Activated CD8-positive, alpha-beta memory T cell treated with anti-CD3 and anti-CD28 coated beads, Interleukin-2, amount 10 ng/mL, durations not matched to agents 7 days and 5 days (primary cell): ENCODE measurements at regions not wholly inside any gene's neighbourhood (a gene's known extent, or its start where the extent isn't known, plus 50 kb on each side); places are given as distances from the start of the nearest gene placed in this dataset.
A peak's percentile ranks its signal among the peaks of the same experiment; 100 is the strongest.

Experiments
- ATAC-seq: fragments of 150-1000 bp; cut with Tn5 transposase; one replicate; pipeline ENCODE4 v1.10.0; 2021; ENCODE audit warnings: moderate library complexity
- CTCF ChIA-PET: fragments of 350-600 bp; sonication (Branson Sonifier 250); formaldehyde crosslinking; loops from one replicate; lab custom pipeline; 2021; ENCODE audit warnings: antibody characterized with exemption; lab: Charles Lee
- DNase-seq: peaks from one replicate; pipeline ENCODE4 v3.0.0-alpha.2; 2020
- H3K27ac Mint-ChIP-seq: one replicate; pipeline ENCODE4 v1.8.0; 2021; ENCODE audit warnings: mild to moderate bottlenecking, mixed read lengths
- H3K27me3 Mint-ChIP-seq: one replicate; pipeline ENCODE4 v1.8.0; 2021; ENCODE audit warnings: mixed read lengths
- H3K36me3 Mint-ChIP-seq: one replicate; pipeline ENCODE4 v1.8.0; 2021; ENCODE audit warnings: mild to moderate bottlenecking, mixed read lengths
- H3K4me1 Mint-ChIP-seq: one replicate; pipeline ENCODE4 v1.8.0; 2021; ENCODE audit warnings: mixed read lengths
- H3K4me3 Mint-ChIP-seq: one replicate; pipeline ENCODE4 v1.8.0; 2021; ENCODE audit warnings: mild to moderate bottlenecking, moderate library complexity, mixed read lengths
- H3K9me3 Mint-ChIP-seq: one replicate; pipeline ENCODE4 v1.8.0; 2022; ENCODE audit warnings: low read depth, mixed read lengths

- Mint-ChIP-seq H3K36me3 (no peaks in the 10 kb centered on the region), H3K27me3 (no peaks in the 10 kb centered on the region), H3K27ac (no peak overlapping the region), H3K9me3 (no peaks in the 10 kb centered on the region), H3K4me3 (no peak overlapping the region), H3K4me1 (peaks cover 20% of the 10 kb centered on the region)
- CTCF ChIA-PET, result interaction anchor here (0.7 to 0.9 kb wide), 3 partner anchors 171 to 178 kb away, joined by 3 to 5 read pairs (median 3); no protein-coding TSS in a partner anchor
- peak; percentile 59 for DNase-seq
- no peak for ATAC-seq
Measured at GRCh38 chr5:68458416-68459021, 243.0 kb downstream of the PIK3R1 start.

GRCh38 chr5:68459093-68459809, 243.7 kb downstream of the PIK3R1 start:
- no peaks in the 10 kb centered on the region for H3K9me3 Mint-ChIP-seq
- ATAC-seq (no peak), DNase-seq (no peak)
- H3K27me3 Mint-ChIP-seq, result no peaks in the 10 kb centered on the region
- no peaks in the 10 kb centered on the region for H3K36me3 Mint-ChIP-seq
- CTCF ChIA-PET, result interaction anchor here (0.6 to 7.0 kb wide), 7 partner anchors 9 to 179 kb away, joined by 3 to 55 read pairs (median 3); no protein-coding TSS in a partner anchor
- H3K4me1 Mint-ChIP-seq, result peaks cover 20% of the 10 kb centered on the region
- H3K27ac Mint-ChIP-seq, result no peak overlapping the region
- H3K4me3 Mint-ChIP-seq, result no peak overlapping the region

GRCh38 chr5:68459810-68460139, 244.2 kb downstream of the PIK3R1 start:
- ATAC-seq (no peak), DNase-seq (no peak)
- Mint-ChIP-seq H3K36me3 (no peaks in the 10 kb centered on the region), H3K4me1 (peaks cover 20% of the 10 kb centered on the region), H3K27ac (no peak overlapping the region), H3K9me3 (no peaks in the 10 kb centered on the region), H3K27me3 (no peaks in the 10 kb centered on the region), H3K4me3 (no peak overlapping the region)
- CTCF ChIA-PET, result interaction anchor here (0.6 to 7.0 kb wide), 6 partner anchors 9 to 175 kb away, joined by 3 to 55 read pairs (median 3); no protein-coding TSS in a partner anchor

GRCh38 chr5:68460147-68460798, 244.7 kb downstream of the PIK3R1 start:
- peaks cover 20% of the 10 kb centered on the region for H3K4me1 Mint-ChIP-seq
- no peak overlapping the region for H3K27ac Mint-ChIP-seq
- ATAC-seq (peak; percentile 60), DNase-seq (peak; percentile 64)
- no peaks in the 10 kb centered on the region for H3K27me3 Mint-ChIP-seq
- H3K36me3 Mint-ChIP-seq, result no peaks in the 10 kb centered on the region
- H3K9me3 Mint-ChIP-seq, result no peaks in the 10 kb centered on the region
- H3K4me3 Mint-ChIP-seq, result no peak overlapping the region
- CTCF ChIA-PET, result interaction anchor here (0.6 to 7.0 kb wide), 7 partner anchors 25 to 176 kb away, joined by 3 to 55 read pairs (median 5); no protein-coding TSS in a partner anchor

GRCh38 chr5:68463606-68464005, 248.1 kb downstream of the PIK3R1 start:
- no peak overlapping the region for H3K4me3 Mint-ChIP-seq
- H3K27me3 Mint-ChIP-seq, result no peaks in the 10 kb centered on the region
- H3K9me3 Mint-ChIP-seq, result no peaks in the 10 kb centered on the region
- ATAC-seq, result no peak
- CTCF ChIA-PET, result interaction anchor here (1.1 to 7.0 kb wide), 4 partner anchors 170 to 544 kb away, joined by 3 to 55 read pairs (median 6); no protein-coding TSS in a partner anchor
- DNase-seq, result no peak
- no peaks in the 10 kb centered on the region for H3K36me3 Mint-ChIP-seq
- H3K27ac Mint-ChIP-seq, result no peak overlapping the region
- H3K4me1 Mint-ChIP-seq, result peaks cover 11% of the 10 kb centered on the region

GRCh38 chr5:68464424-68464823, 248.9 kb downstream of the PIK3R1 start:
- H3K9me3 Mint-ChIP-seq, result no peaks in the 10 kb centered on the region
- ATAC-seq, result peak; percentile 87

GRCh38 chr5:68465133-68465532, 249.6 kb downstream of the PIK3R1 start:
- H3K36me3 Mint-ChIP-seq, result no peaks in the 10 kb centered on the region
- no peak overlapping the region for H3K4me3 Mint-ChIP-seq
- no peaks in the 10 kb centered on the region for H3K27me3 Mint-ChIP-seq
- peak; percentile 34 for ATAC-seq
- H3K4me1 Mint-ChIP-seq, result peaks cover under 1% of the 10 kb centered on the region
- CTCF ChIA-PET, result interaction anchor here (0.6 to 7.0 kb wide), 4 partner anchors 178 to 542 kb away, joined by 3 to 55 read pairs (median 4); no protein-coding TSS in a partner anchor
- H3K9me3 Mint-ChIP-seq, result no peaks in the 10 kb centered on the region
- no peak overlapping the region for H3K27ac Mint-ChIP-seq
- DNase-seq, result peak; percentile 67

More at GRCh38 chr5:68464424-68464823, 248.9 kb downstream of the PIK3R1 start:
- H3K4me1 Mint-ChIP-seq, result peaks cover 3% of the 10 kb centered on the region
- H3K4me3 Mint-ChIP-seq, result no peak overlapping the region
- no peak overlapping the region for H3K27ac Mint-ChIP-seq
- no peaks in the 10 kb centered on the region for H3K36me3 Mint-ChIP-seq
- CTCF ChIA-PET, result interaction anchor here (0.6 to 7.0 kb wide), 4 partner anchors 177 to 543 kb away, joined by 3 to 55 read pairs (median 4); no protein-coding TSS in a partner anchor
- DNase-seq, result peak; percentile 74
- H3K27me3 Mint-ChIP-seq, result no peaks in the 10 kb centered on the region

- Mint-ChIP-seq H3K4me1 (no peaks in the 10 kb centered on the region), H3K4me3 (no peak overlapping the region), H3K27ac (no peak overlapping the region), H3K36me3 (no peaks in the 10 kb centered on the region), H3K27me3 (peaks cover 5% of the 10 kb centered on the region), H3K9me3 (no peaks in the 10 kb centered on the region)
- no peak for ATAC-seq
- no peak for DNase-seq
- CTCF ChIA-PET, result interaction anchor here (7.0 kb wide), 1 partner anchor 179 kb away, joined by 55 read pairs; no protein-coding TSS in a partner anchor
Measured at GRCh38 chr5:68465934-68466551, 250.5 kb downstream of the PIK3R1 start.

GRCh38 chr5:68467208-68467607, 251.7 kb downstream of the PIK3R1 start:
- Mint-ChIP-seq H3K4me3 (no peak overlapping the region), H3K36me3 (no peaks in the 10 kb centered on the region), H3K27me3 (peaks cover 5% of the 10 kb centered on the region), H3K27ac (no peak overlapping the region), H3K9me3 (no peaks in the 10 kb centered on the region), H3K4me1 (no peaks in the 10 kb centered on the region)
- DNase-seq (no peak), ATAC-seq (no peak)
- CTCF ChIA-PET, result no interaction called here

GRCh38 chr5:68467794-68468193, 252.2 kb downstream of the PIK3R1 start:
- no peak overlapping the region for H3K27ac Mint-ChIP-seq

GRCh38 chr5:68468322-68468721, 252.8 kb downstream of the PIK3R1 start:
- H3K4me1 Mint-ChIP-seq, result no peaks in the 10 kb centered on the region
- H3K36me3 Mint-ChIP-seq, result no peaks in the 10 kb centered on the region
- no peak for DNase-seq
- ATAC-seq, result no peak
- no peak overlapping the region for H3K4me3 Mint-ChIP-seq
- CTCF ChIA-PET, result no interaction called here
- peaks cover 5% of the 10 kb centered on the region for H3K27me3 Mint-ChIP-seq
- no peaks in the 10 kb centered on the region for H3K9me3 Mint-ChIP-seq
- no peak overlapping the region for H3K27ac Mint-ChIP-seq

More at GRCh38 chr5:68467794-68468193, 252.2 kb downstream of the PIK3R1 start:
- Mint-ChIP-seq H3K9me3 (no peaks in the 10 kb centered on the region), H3K4me1 (no peaks in the 10 kb centered on the region), H3K4me3 (no peak overlapping the region), H3K36me3 (no peaks in the 10 kb centered on the region), H3K27me3 (peaks cover 5% of the 10 kb centered on the region)
- CTCF ChIA-PET, result no interaction called here
- ATAC-seq (no peak), DNase-seq (no peak)

- H3K9me3 Mint-ChIP-seq, result no peaks in the 10 kb centered on the region
- ATAC-seq (no peak), DNase-seq (no peak)
- no peaks in the 10 kb centered on the region for H3K36me3 Mint-ChIP-seq
- H3K27ac Mint-ChIP-seq, result no peak overlapping the region
- H3K27me3 Mint-ChIP-seq, result peaks cover 2% of the 10 kb centered on the region
- CTCF ChIA-PET, result no interaction called here
- no peaks in the 10 kb centered on the region for H3K4me1 Mint-ChIP-seq
- H3K4me3 Mint-ChIP-seq, result no peak overlapping the region
Measured at GRCh38 chr5:68475476-68475983, 260.0 kb downstream of the PIK3R1 start.

- Mint-ChIP-seq H3K36me3 (no peaks in the 10 kb centered on the region), H3K27ac (no peak overlapping the region), H3K4me1 (no peaks in the 10 kb centered on the region), H3K27me3 (no peaks in the 10 kb centered on the region), H3K4me3 (no peak overlapping the region), H3K9me3 (no peaks in the 10 kb centered on the region)
- ATAC-seq, result no peak
- CTCF ChIA-PET, result interaction anchor here (1.0 kb wide), 1 partner anchor 12 kb away, joined by 3 read pairs; no protein-coding TSS in a partner anchor
- no peak for DNase-seq
Measured at GRCh38 chr5:68476854-68477253, 261.3 kb downstream of the PIK3R1 start.
